ENCODE measurements at regions not wholly inside any gene's neighbourhood (a gene's known extent, or its start where the extent isn't known, plus 50 kb on each side); places are given as distances from the start of the nearest gene placed in this dataset.

GRCh38 chr12:31783556-31783955 lies 54.7 kb upstream of the AMN1 start (continued):
- TF ChIP-seq STAT6 (CRISPR knock-in tag; conservative IDR thresholded peaks at IDR 0.05; ENCODE audit: low read depth) (no peak), RORB (CRISPR knock-in tag; IDR thresholded peaks at IDR 0.05) (no peak), FOXJ3 (CRISPR knock-in tag; IDR thresholded peaks at IDR 0.05; ENCODE audit: borderline replicate concordance) (no peak), FOXP1 (CRISPR knock-in tag; IDR thresholded peaks at IDR 0.05; ENCODE audit: borderline replicate concordance) (no peak), TP53 (CRISPR knock-in tag; IDR thresholded peaks at IDR 0.05) (no peak), ZNF281 (CRISPR knock-in tag; IDR thresholded peaks at IDR 0.05) (no peak)
- TF ChIP-seq, protein P1, sequence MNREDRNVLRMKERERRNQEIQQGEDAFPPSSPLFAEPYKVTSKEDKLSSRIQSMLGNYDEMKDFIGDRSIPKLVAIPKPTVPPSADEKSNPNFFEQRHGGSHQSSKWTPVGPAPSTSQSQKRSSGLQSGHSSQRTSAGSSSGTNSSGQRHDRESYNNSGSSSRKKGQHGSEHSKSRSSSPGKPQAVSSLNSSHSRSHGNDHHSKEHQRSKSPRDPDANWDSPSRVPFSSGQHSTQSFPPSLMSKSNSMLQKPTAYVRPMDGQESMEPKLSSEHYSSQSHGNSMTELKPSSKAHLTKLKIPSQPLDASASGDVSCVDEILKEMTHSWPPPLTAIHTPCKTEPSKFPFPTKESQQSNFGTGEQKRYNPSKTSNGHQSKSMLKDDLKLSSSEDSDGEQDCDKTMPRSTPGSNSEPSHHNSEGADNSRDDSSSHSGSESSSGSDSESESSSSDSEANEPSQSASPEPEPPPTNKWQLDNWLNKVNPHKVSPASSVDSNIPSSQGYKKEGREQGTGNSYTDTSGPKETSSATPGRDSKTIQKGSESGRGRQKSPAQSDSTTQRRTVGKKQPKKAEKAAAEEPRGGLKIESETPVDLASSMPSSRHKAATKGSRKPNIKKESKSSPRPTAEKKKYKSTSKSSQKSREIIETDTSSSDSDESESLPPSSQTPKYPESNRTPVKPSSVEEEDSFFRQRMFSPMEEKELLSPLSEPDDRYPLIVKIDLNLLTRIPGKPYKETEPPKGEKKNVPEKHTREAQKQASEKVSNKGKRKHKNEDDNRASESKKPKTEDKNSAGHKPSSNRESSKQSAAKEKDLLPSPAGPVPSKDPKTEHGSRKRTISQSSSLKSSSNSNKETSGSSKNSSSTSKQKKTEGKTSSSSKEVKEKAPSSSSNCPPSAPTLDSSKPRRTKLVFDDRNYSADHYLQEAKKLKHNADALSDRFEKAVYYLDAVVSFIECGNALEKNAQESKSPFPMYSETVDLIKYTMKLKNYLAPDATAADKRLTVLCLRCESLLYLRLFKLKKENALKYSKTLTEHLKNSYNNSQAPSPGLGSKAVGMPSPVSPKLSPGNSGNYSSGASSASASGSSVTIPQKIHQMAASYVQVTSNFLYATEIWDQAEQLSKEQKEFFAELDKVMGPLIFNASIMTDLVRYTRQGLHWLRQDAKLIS (CRISPR knock-in tag; IDR thresholded peaks at IDR 0.05; ENCODE audit: borderline replicate concordance) = no peak
- TF ChIP-seq, protein P2, sequence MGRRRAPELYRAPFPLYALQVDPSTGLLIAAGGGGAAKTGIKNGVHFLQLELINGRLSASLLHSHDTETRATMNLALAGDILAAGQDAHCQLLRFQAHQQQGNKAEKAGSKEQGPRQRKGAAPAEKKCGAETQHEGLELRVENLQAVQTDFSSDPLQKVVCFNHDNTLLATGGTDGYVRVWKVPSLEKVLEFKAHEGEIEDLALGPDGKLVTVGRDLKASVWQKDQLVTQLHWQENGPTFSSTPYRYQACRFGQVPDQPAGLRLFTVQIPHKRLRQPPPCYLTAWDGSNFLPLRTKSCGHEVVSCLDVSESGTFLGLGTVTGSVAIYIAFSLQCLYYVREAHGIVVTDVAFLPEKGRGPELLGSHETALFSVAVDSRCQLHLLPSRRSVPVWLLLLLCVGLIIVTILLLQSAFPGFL (CRISPR knock-in tag; IDR thresholded peaks at IDR 0.05; ENCODE audit: borderline replicate concordance) = no peak
- TF ChIP-seq, protein P3, sequence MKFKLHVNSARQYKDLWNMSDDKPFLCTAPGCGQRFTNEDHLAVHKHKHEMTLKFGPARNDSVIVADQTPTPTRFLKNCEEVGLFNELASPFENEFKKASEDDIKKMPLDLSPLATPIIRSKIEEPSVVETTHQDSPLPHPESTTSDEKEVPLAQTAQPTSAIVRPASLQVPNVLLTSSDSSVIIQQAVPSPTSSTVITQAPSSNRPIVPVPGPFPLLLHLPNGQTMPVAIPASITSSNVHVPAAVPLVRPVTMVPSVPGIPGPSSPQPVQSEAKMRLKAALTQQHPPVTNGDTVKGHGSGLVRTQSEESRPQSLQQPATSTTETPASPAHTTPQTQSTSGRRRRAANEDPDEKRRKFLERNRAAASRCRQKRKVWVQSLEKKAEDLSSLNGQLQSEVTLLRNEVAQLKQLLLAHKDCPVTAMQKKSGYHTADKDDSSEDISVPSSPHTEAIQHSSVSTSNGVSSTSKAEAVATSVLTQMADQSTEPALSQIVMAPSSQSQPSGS (CRISPR knock-in tag; IDR thresholded peaks at IDR 0.05; ENCODE audit: borderline replicate concordance, low read depth) = no peak
- TF ChIP-seq, protein P4, sequence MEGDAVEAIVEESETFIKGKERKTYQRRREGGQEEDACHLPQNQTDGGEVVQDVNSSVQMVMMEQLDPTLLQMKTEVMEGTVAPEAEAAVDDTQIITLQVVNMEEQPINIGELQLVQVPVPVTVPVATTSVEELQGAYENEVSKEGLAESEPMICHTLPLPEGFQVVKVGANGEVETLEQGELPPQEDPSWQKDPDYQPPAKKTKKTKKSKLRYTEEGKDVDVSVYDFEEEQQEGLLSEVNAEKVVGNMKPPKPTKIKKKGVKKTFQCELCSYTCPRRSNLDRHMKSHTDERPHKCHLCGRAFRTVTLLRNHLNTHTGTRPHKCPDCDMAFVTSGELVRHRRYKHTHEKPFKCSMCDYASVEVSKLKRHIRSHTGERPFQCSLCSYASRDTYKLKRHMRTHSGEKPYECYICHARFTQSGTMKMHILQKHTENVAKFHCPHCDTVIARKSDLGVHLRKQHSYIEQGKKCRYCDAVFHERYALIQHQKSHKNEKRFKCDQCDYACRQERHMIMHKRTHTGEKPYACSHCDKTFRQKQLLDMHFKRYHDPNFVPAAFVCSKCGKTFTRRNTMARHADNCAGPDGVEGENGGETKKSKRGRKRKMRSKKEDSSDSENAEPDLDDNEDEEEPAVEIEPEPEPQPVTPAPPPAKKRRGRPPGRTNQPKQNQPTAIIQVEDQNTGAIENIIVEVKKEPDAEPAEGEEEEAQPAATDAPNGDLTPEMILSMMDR (IDR thresholded peaks at IDR 0.05) = no peak

DNA sequence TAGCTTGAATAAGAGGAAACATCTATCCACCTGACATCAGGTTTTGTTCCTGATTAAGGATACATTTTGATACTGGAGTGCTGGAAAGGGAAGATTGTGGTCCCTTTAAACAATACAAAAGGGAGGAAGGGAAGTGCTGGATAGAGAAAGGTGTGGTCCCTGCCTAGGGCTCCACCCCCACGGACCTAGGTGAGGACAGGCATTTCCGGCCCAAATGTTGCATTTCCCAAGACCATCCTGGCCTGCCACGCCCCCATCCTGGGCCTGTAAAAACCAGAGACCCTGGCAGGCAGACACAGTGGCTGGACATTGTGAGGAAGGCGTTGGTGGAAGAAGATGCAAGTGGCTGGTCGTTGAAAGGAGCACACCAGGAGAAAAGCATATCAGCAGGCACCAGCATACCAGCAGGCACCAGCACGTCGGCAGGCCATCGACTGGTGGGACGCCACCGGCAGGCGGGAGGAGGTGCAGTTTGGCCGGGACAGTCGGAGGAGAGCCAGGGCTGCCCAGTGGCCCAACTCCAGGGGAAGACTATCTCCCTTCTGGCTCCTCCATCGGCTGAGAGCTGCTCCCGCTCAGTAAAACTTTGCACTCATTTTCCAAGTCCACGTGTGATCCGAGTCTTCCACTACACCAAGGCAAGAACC lies 53.2 kb upstream of the AMN1 start:
- ATAC-seq (peak; percentile 48), DNase-seq (ENCODE audit: low spot score) (no peak)
- no peak overlapping the region for H3K27ac Mint-ChIP-seq
- H3K4me1 Mint-ChIP-seq = peaks cover 6% of the 10 kb centered on the region
- CTCF ChIA-PET = no interaction called here
- no peak overlapping the region for H3K4me3 Mint-ChIP-seq
- H3K36me3 Mint-ChIP-seq = no peaks in the 10 kb centered on the region
- POLR2A ChIA-PET = interaction anchor here (0.5 kb wide), 1 partner anchor 360 kb away, joined by 3 read pairs; no protein-coding TSS in a partner anchor
- H3K27me3 Mint-ChIP-seq (ENCODE audit: low read depth) = no peaks in the 10 kb centered on the region
- peaks cover 5% of the 10 kb centered on the region; the same call in 1 of the 2 replicates for H3K9me3 Mint-ChIP-seq
- TF ChIP-seq, protein P2 (CRISPR knock-in tag; IDR thresholded peaks at IDR 0.05; ENCODE audit: borderline replicate concordance) = no peak
- TF ChIP-seq ATF1 (CRISPR knock-in tag; IDR thresholded peaks at IDR 0.05) = no peak

All from WTC11 (cell line).